GM23338 (cell line): ENCODE measurements at regions not wholly inside any gene's neighbourhood (a gene's known extent, or its start where the extent isn't known, plus 50 kb on each side); places are given as distances from the start of the nearest gene placed in this dataset.

Experiments used
- ATAC-seq: fragments of 200-7000 bp; cut with Tn5 transposase; 3 replicates; pipeline ENCODE4 v1.9.1; 2020
- DNase-seq: peaks from one replicate; pipeline ENCODE4 v3.0.0-alpha.2; 2015; ENCODE audit warnings: low spot score
- H2AFZ ChIP-seq: fragments of 200-600 bp; sonication (generic); 2 replicates; pipeline ENCODE4 v1.8.0; 2016; ENCODE audit warnings: antibody characterized with exemption, mild to moderate bottlenecking, moderate library complexity
- H3F3A ChIP-seq: fragments of 200-600 bp; sonication (generic); replicated peaks from 2 replicates; pipeline ENCODE4 v1.8.0; 2017; ENCODE audit warnings: antibody characterized with exemption, mixed run types, low read depth
- H3K27ac ChIP-seq: fragments of 200-600 bp; sonication (generic); 2 replicates; pipeline ENCODE4 v1.6.1; 2016; ENCODE audit warnings: low read depth
- H3K27me3 ChIP-seq: fragments of 200-600 bp; sonication (generic); 2 replicates; pipeline ENCODE4 v1.8.0; 2016; ENCODE audit warnings: mild to moderate bottlenecking, mixed run types, moderate library complexity; ENCODE audit not compliant: insufficient read depth
- H3K36me3 ChIP-seq: fragments of 200-600 bp; sonication (generic); 2 replicates; pipeline ENCODE4 v1.8.0; 2016; ENCODE audit warnings: mild to moderate bottlenecking; ENCODE audit not compliant: insufficient read depth
- H3K4me1 ChIP-seq: fragments of 200-600 bp; sonication (generic); 2 replicates; pipeline ENCODE4 v1.8.0; 2016; ENCODE audit warnings: mild to moderate bottlenecking, moderate library complexity; ENCODE audit not compliant: insufficient read depth
- H3K4me2 ChIP-seq: fragments of 200-600 bp; sonication (generic); 2 replicates; pipeline ENCODE4 v1.7.1; 2017; ENCODE audit warnings: mixed run types
- H3K4me3 ChIP-seq: fragments of 200-600 bp; sonication (generic); 2 replicates; pipeline ENCODE4 v1.6.1; 2016; ENCODE audit warnings: mixed run types
- H3K79me2 ChIP-seq: fragments of 200-600 bp; sonication (generic); replicated peaks from 2 replicates; pipeline ENCODE4 v1.8.0; 2017; ENCODE audit warnings: mild to moderate bottlenecking; ENCODE audit not compliant: insufficient read depth
- H3K9me2 ChIP-seq: fragments of 200-600 bp; sonication (generic); 2 replicates; pipeline ENCODE4 v1.8.0; 2017; ENCODE audit not compliant: insufficient read depth
- H4K20me1 ChIP-seq: fragments of 200-600 bp; sonication (generic); replicated peaks from 2 replicates; pipeline ENCODE4 v1.8.0; 2017; ENCODE audit warnings: mild to moderate bottlenecking; ENCODE audit not compliant: insufficient read depth
- H3K27ac Mint-ChIP-seq: 2 replicates; pipeline ENCODE4 v1.8.0; 2020; ENCODE audit warnings: inconsistent platforms, mild to moderate bottlenecking, moderate library complexity, mixed read lengths
- H3K27me3 Mint-ChIP-seq: 3 replicates; pipeline ENCODE4 v1.8.0; 2022; ENCODE audit warnings: low read depth, mild to moderate bottlenecking, moderate library complexity, mixed read lengths, inconsistent platforms; ENCODE audit not compliant: insufficient read depth, poor library complexity
- H3K36me3 Mint-ChIP-seq: 3 replicates; pipeline ENCODE4 v1.8.0; 2021; ENCODE audit warnings: low read depth, mild to moderate bottlenecking, inconsistent platforms, moderate library complexity, mixed read lengths
- H3K4me1 Mint-ChIP-seq: 3 replicates; pipeline ENCODE4 v1.8.0; 2020; ENCODE audit warnings: mild to moderate bottlenecking, inconsistent platforms, mixed read lengths
- H3K4me3 Mint-ChIP-seq: 3 replicates; pipeline ENCODE4 v1.8.0; 2021; ENCODE audit warnings: moderate library complexity, mild to moderate bottlenecking, inconsistent platforms, mixed read lengths
- H3K9me3 Mint-ChIP-seq: 3 replicates; pipeline ENCODE4 v1.8.0; 2020; ENCODE audit warnings: moderate library complexity, mild to moderate bottlenecking, inconsistent platforms, mixed read lengths
- CREB1 ChIP-seq: fragments of 250-450 bp; sonication (Bioruptor Pico); IDR thresholded peaks from 2 replicates; pipeline ENCODE4 v1.5.0; 2020; ENCODE audit warnings: low read depth, mild to moderate bottlenecking, moderate library complexity
- CTCF ChIP-seq, 2 experiments: fragments of 200-600 bp in 1 of 2; sonication (generic) in 1 of 2; conservative IDR thresholded peaks; 2 replicates each; pipeline versions ENCODE4 v1.5.1 to v1.6.1; 2016 to 2017; ENCODE audit warnings: antibody characterized with exemption in 2 of 2, low read depth in 2 of 2, mild to moderate bottlenecking in 2 of 2, moderate library complexity in 1 of 2
- EZH2 ChIP-seq: fragments of 200-600 bp; sonication (generic); IDR thresholded peaks from one replicate; pipeline ENCODE4 v1.8.0; 2017; ENCODE audit warnings: antibody characterized with exemption, mild to moderate bottlenecking, low read depth; ENCODE audit not compliant: unreplicated experiment
- EZH2phosphoT487 ChIP-seq: fragments of 200-600 bp; sonication (generic); IDR thresholded peaks from one replicate; pipeline ENCODE4 v1.8.1; 2018; ENCODE audit warnings: antibody characterized with exemption; ENCODE audit not compliant: unreplicated experiment
- JUNB ChIP-seq: IDR thresholded peaks from one replicate; pipeline ENCODE4 v1.6.1; 2016; ENCODE audit warnings: antibody characterized with exemption; ENCODE audit not compliant: unreplicated experiment
- NANOG ChIP-seq: IDR thresholded peaks from 2 replicates; pipeline ENCODE4 v1.6.1; 2016; ENCODE audit warnings: antibody characterized with exemption, borderline replicate concordance
- POLR2AphosphoS5 ChIP-seq: IDR thresholded peaks from 2 replicates; pipeline ENCODE4 v1.6.1; 2016; ENCODE audit warnings: antibody characterized with exemption, low read depth
- REST ChIP-seq: IDR thresholded peaks from one replicate; pipeline ENCODE4 v1.6.1; 2018; ENCODE audit warnings: antibody characterized with exemption; ENCODE audit not compliant: unreplicated experiment
- STAT1 ChIP-seq: IDR thresholded peaks from one replicate; pipeline ENCODE4 v1.6.1; 2016; ENCODE audit warnings: antibody characterized with exemption; ENCODE audit not compliant: unreplicated experiment
- ZNF114 ChIP-seq: fragments of 250-450 bp; sonication (Bioruptor Pico); IDR thresholded peaks from 2 replicates; pipeline ENCODE4 v1.5.0; 2020; ENCODE audit warnings: mild to moderate bottlenecking, moderate library complexity
- ZNF331 ChIP-seq: fragments of 250-450 bp; sonication (Bioruptor Pico); IDR thresholded peaks from 2 replicates; pipeline ENCODE4 v1.5.0; 2020; ENCODE audit warnings: low read depth, mild to moderate bottlenecking, moderate library complexity
- ZNF462 ChIP-seq: fragments of 250-450 bp; sonication (Bioruptor Pico); IDR thresholded peaks from 2 replicates; pipeline ENCODE4 v1.5.0; 2020; ENCODE audit warnings: mild to moderate bottlenecking, moderate library complexity

GRCh38 chr11:89612096-89612495, 98.0 kb upstream of the TRIM77 start:
- peaks cover 12% of the 10 kb centered on the region for H3K4me1 Mint-ChIP-seq
- Histone ChIP-seq H3K4me2 (no peak overlapping the region), H3K9me2 (peaks cover 3% of the 10 kb centered on the region; the same call in 1 of the 2 replicates)

More at GRCh38 chr11:89612096-89612495, 98.0 kb upstream of the TRIM77 start:
- H3K27ac Mint-ChIP-seq: no peak overlapping the region
- no peak overlapping the region for H3K4me3 Mint-ChIP-seq
- H3K27me3 Mint-ChIP-seq: peaks cover 6% of the 10 kb centered on the region
- TF ChIP-seq CREB1 (CRISPR knock-in tag) (no peak), JUNB (no peak), ZNF462 (no peak), POLR2AphosphoS5 (no peak), EZH2 (no peak), ZNF331 (CRISPR knock-in tag) (no peak), ZNF114 (CRISPR knock-in tag) (no peak), EZH2phosphoT487 (no peak), REST (no peak), STAT1 (no peak), NANOG (no peak), CTCF (conservative IDR thresholded peaks at IDR 0.05; ENCODE audit: low read depth in 2 of 2) (no peak)
- DNase-seq (no peak), ATAC-seq (no peak)
- no peak overlapping the region for H2AFZ ChIP-seq
- H3K36me3 ChIP-seq: no peaks in the 10 kb centered on the region
- no peaks in the 10 kb centered on the region for H4K20me1 ChIP-seq
- H3K27ac ChIP-seq: no peak overlapping the region
- no peak overlapping the region for H3K4me3 ChIP-seq
- H3K79me2 ChIP-seq: no peaks in the 10 kb centered on the region
- H3F3A ChIP-seq: no peaks in the 10 kb centered on the region
- no peaks in the 10 kb centered on the region for H3K9me3 Mint-ChIP-seq
- H3K4me1 ChIP-seq: peaks cover 4% of the 10 kb centered on the region
- no peaks in the 10 kb centered on the region for H3K36me3 Mint-ChIP-seq
- H3K27me3 ChIP-seq: no peaks in the 10 kb centered on the region
